Suprapubic skin (tissue), 3 donors: ENCODE measurements at regions not wholly inside any gene's neighbourhood (a gene's known extent, or its start where the extent isn't known, plus 50 kb on each side); places are given as distances from the start of the nearest gene placed in this dataset.

Experiments
- EP300 ChIP-seq: sonication (generic); formaldehyde crosslinking; IDR thresholded peaks from one replicate; pipeline ENCODE4 v1.6.1; 2017; ENCODE audit warnings: antibody characterized with exemption
- POLR2A ChIP-seq, 2 donors: fragments of 450-650 bp; IDR thresholded peaks; one replicate each; pipeline ENCODE4 v1.6.1; 2017; ENCODE audit warnings: antibody characterized with exemption in 2 of 2, mild to moderate bottlenecking in 2 of 2, moderate library complexity in 2 of 2
- TF ChIP-seq, protein P1 (sequence below), 2 donors: fragments of 200-600 bp in 1 of 2; fragments of 450-650 bp in 1 of 2; sonication (generic) in 1 of 2; IDR thresholded peaks; one replicate each; pipeline ENCODE4 v1.5.1; 2016 to 2019; ENCODE audit warnings: antibody characterized with exemption in 2 of 2, mild to moderate bottlenecking in 1 of 2, moderate library complexity in 1 of 2

DNA sequence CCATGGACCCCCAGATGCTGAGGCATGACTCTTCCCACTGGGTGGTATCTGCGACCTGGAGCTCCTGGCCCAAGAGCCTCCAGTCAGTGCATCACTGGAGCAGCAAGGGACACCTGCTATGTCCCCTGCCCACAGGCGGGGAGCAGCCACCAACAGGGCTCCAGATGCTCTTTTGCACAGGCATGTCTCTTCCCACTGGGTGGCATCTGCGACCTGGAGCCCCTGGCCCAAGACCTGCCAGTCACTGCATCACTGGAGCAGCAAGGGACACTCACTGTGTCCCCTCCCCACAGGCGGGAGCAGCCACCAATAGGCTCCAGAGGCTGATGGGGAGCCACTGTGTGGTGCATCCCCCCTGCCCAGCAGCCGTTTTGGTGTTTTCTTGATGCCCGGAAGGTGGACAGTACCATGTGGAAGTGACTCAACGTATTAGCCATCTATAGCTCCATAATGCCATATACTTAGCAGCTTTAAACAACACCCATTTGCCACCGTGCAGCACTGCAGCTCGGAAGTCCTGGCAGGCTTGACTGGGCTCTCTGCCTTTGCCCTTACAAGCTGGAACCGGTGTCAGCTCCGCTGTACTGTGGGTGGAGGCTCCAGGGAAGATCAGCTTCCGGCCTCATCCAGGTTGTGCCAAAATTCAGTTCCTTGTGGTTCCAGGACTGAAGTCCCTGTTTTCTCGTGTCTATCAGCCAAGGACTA, 124.9 kb upstream of the CST7 start:
- TF ChIP-seq, protein P1, sequence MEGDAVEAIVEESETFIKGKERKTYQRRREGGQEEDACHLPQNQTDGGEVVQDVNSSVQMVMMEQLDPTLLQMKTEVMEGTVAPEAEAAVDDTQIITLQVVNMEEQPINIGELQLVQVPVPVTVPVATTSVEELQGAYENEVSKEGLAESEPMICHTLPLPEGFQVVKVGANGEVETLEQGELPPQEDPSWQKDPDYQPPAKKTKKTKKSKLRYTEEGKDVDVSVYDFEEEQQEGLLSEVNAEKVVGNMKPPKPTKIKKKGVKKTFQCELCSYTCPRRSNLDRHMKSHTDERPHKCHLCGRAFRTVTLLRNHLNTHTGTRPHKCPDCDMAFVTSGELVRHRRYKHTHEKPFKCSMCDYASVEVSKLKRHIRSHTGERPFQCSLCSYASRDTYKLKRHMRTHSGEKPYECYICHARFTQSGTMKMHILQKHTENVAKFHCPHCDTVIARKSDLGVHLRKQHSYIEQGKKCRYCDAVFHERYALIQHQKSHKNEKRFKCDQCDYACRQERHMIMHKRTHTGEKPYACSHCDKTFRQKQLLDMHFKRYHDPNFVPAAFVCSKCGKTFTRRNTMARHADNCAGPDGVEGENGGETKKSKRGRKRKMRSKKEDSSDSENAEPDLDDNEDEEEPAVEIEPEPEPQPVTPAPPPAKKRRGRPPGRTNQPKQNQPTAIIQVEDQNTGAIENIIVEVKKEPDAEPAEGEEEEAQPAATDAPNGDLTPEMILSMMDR (IDR thresholded peaks at IDR 0.05), result no peak
- TF ChIP-seq POLR2A (IDR thresholded peaks at IDR 0.05), result no peak
- no peak for TF ChIP-seq EP300
